ENCODE measurements at regions not wholly inside any gene's neighbourhood (a gene's known extent, or its start where the extent isn't known, plus 50 kb on each side); places are given as distances from the start of the nearest gene placed in this dataset.

GRCh38 chr3:25056036-25056755 lies 371.9 kb upstream of the RARB start:
- DNase-seq: no peak

- no peak for DNase-seq
These were observed 371.2 kb upstream of the RARB start for GRCh38 chr3:25056803-25057351.

- no peak for DNase-seq
These were observed 370.7 kb upstream of the RARB start for GRCh38 chr3:25057379-25057778.

GRCh38 chr3:25064681-25065080 lies 363.4 kb upstream of the RARB start:
- DNase-seq: no peak

GRCh38 chr3:25069970-25070369 lies 358.1 kb upstream of the RARB start:
- no peak for DNase-seq

GRCh38 chr3:25071846-25072245 lies 356.2 kb upstream of the RARB start:
- DNase-seq: no peak

GRCh38 chr3:25073423-25073822 lies 354.6 kb upstream of the RARB start:
- DNase-seq: no peak

- DNase-seq: no peak
These were observed 353.9 kb upstream of the RARB start for GRCh38 chr3:25074149-25074548.

GRCh38 chr3:25080461-25080860 lies 347.6 kb upstream of the RARB start:
- no peak for DNase-seq

- DNase-seq: no peak
These were observed 344.0 kb upstream of the RARB start for GRCh38 chr3:25084016-25084415.

GRCh38 chr3:25086721-25087120 lies 341.3 kb upstream of the RARB start:
- DNase-seq: no peak

GRCh38 chr3:25088284-25088683 lies 339.8 kb upstream of the RARB start:
- DNase-seq: no peak

GRCh38 chr3:25090698-25091453 lies 337.2 kb upstream of the RARB start:
- DNase-seq: no peak

- DNase-seq: no peak
These were observed 336.1 kb upstream of the RARB start for GRCh38 chr3:25091934-25092333.

- no peak for DNase-seq
These were observed 333.0 kb upstream of the RARB start for GRCh38 chr3:25094932-25095685.

GRCh38 chr3:25096536-25096935 lies 331.5 kb upstream of the RARB start:
- no peak for DNase-seq

GRCh38 chr3:25097023-25097422 lies 331.0 kb upstream of the RARB start:
- no peak for DNase-seq

GRCh38 chr3:25099666-25100065 lies 328.4 kb upstream of the RARB start:
- DNase-seq: no peak

- DNase-seq: no peak
These were observed 324.7 kb upstream of the RARB start for GRCh38 chr3:25103391-25103790.

- DNase-seq: no peak
These were observed 320.0 kb upstream of the RARB start for GRCh38 chr3:25107918-25108617.

GRCh38 chr3:25110642-25111041 lies 317.4 kb upstream of the RARB start:
- DNase-seq: no peak

- DNase-seq: no peak
These were observed 314.2 kb upstream of the RARB start for GRCh38 chr3:25113891-25114290.

- no peak for DNase-seq
These were observed 313.5 kb upstream of the RARB start for GRCh38 chr3:25114532-25114931.

Measured in activated naive CD4-positive, alpha-beta T cell treated with anti-CD3 and anti-CD28 coated beads, Interleukin-2, amount 50 U/mL, for 16 hours (primary cell).